ENCODE measurements at regions not wholly inside any gene's neighbourhood (a gene's known extent, or its start where the extent isn't known, plus 50 kb on each side); places are given as distances from the start of the nearest gene placed in this dataset.

- TF ChIP-seq FOXP4 (CRISPR knock-in tag; IDR thresholded peaks at IDR 0.05) (no peak), MLX (CRISPR knock-in tag; IDR thresholded peaks at IDR 0.05) (no peak), MAX (CRISPR knock-in tag; IDR thresholded peaks at IDR 0.05) (no peak), KAT7 (CRISPR knock-in tag; IDR thresholded peaks at IDR 0.05; ENCODE audit: borderline replicate concordance) (no peak), ZBTB43 (CRISPR knock-in tag; IDR thresholded peaks at IDR 0.05) (no peak)
These were observed 356.7 kb downstream of the PCDH17 start (continued) for GRCh38 chr13:57988276-57988675.

GRCh38 chr13:57991041-57991440 lies 359.5 kb downstream of the PCDH17 start:
- ChIA-PET CTCF (no interaction called here), POLR2A (no interaction called here)
- H3K27ac Mint-ChIP-seq: no peak overlapping the region
- H3K36me3 Mint-ChIP-seq: peaks cover 2% of the 10 kb centered on the region; the same call in 1 of the 2 replicates
- ATAC-seq (no peak), DNase-seq (ENCODE audit: low spot score) (no peak)
- no peaks in the 10 kb centered on the region for H3K4me1 Mint-ChIP-seq
- H3K4me3 Mint-ChIP-seq: no peak overlapping the region
- peaks cover 14% of the 10 kb centered on the region for H3K9me3 Mint-ChIP-seq
- H3K27me3 Mint-ChIP-seq (ENCODE audit: low read depth): no peaks in the 10 kb centered on the region; the same call in 1 of the 2 replicates
- TF ChIP-seq ERG (CRISPR knock-in tag; IDR thresholded peaks at IDR 0.05): no peak
- TF ChIP-seq JAZF1 (CRISPR knock-in tag; IDR thresholded peaks at IDR 0.05): no peak
- no peak for TF ChIP-seq NR2C2 (CRISPR knock-in tag; IDR thresholded peaks at IDR 0.05)
- no peak for TF ChIP-seq ARID4B (CRISPR knock-in tag; IDR thresholded peaks at IDR 0.05; ENCODE audit: borderline replicate concordance)
- TF ChIP-seq OVOL2 (CRISPR knock-in tag; IDR thresholded peaks at IDR 0.05; ENCODE audit: borderline replicate concordance): no peak
- TF ChIP-seq ZBTB43 (CRISPR knock-in tag; IDR thresholded peaks at IDR 0.05): no peak
- TF ChIP-seq ZNF512 (CRISPR knock-in tag; IDR thresholded peaks at IDR 0.05; ENCODE audit: borderline replicate concordance): no peak
- TF ChIP-seq TCF7 (CRISPR knock-in tag; IDR thresholded peaks at IDR 0.05; ENCODE audit: low read depth): no peak
- no peak for TF ChIP-seq IRF2 (CRISPR knock-in tag; IDR thresholded peaks at IDR 0.05; ENCODE audit: borderline replicate concordance, low read depth)
- no peak for TF ChIP-seq ZNF532 (CRISPR knock-in tag; IDR thresholded peaks at IDR 0.05; ENCODE audit: borderline replicate concordance)
- TF ChIP-seq FOXJ3 (CRISPR knock-in tag; IDR thresholded peaks at IDR 0.05; ENCODE audit: borderline replicate concordance): no peak
- no peak for TF ChIP-seq NR3C1 (CRISPR knock-in tag; conservative IDR thresholded peaks at IDR 0.05; ENCODE audit: low read depth)

Measured in WTC11 (cell line).